ENCODE measurements at regions not wholly inside any gene's neighbourhood (a gene's known extent, or its start where the extent isn't known, plus 50 kb on each side); places are given as distances from the start of the nearest gene placed in this dataset.

DNA sequence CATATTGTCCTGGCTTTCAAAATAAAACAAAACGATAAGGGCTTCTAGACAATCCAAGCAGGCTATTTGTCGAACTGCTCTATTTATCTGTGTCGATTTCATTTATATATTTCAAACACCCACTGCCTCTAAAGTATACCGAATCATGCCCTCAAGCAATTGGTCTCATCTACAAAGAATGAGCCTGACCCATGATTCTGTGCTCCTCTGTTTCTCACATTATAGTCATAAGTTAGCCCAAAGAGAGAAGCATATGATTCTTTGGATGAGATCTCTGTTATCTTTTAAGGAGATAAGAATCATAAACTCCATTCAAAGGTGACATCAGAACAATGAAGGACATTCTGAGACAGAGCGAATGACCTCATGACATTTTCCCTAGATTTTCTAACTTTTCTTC is 191.1 kb downstream of the MAP2K6 start:
- DNase-seq = no peak

DNA sequence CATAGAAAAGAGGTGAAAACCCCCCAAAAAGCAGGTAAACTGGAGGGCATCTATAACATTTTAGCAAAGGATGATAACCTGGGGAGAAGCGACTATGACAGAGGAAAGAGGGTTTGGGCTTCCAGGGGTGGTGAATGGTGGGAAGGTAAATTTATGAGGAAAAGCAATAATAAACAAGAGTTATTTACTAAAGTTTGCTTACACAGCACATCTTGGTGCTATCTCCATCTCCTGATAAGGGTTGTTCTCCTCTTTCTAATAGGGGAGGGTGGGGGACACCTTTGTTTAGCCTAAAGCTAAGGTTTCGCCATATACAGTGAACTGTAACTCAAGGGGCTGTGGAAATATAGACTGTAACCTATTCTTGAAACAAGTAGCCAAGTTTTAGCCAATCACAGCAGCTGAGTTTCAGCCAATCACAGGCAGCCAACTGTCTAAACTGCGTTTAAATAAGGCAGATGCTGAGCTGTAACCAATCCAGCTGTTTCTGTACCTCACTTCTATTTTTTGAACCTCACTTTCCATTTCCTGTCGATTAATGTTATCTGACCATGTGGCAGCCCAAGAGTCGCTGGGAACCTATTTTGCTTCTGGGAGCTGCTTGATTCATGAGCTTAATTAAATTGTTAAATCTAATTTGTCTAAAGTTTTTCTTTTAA is 191.8 kb downstream of the MAP2K6 start:
- DNase-seq = no peak

DNA sequence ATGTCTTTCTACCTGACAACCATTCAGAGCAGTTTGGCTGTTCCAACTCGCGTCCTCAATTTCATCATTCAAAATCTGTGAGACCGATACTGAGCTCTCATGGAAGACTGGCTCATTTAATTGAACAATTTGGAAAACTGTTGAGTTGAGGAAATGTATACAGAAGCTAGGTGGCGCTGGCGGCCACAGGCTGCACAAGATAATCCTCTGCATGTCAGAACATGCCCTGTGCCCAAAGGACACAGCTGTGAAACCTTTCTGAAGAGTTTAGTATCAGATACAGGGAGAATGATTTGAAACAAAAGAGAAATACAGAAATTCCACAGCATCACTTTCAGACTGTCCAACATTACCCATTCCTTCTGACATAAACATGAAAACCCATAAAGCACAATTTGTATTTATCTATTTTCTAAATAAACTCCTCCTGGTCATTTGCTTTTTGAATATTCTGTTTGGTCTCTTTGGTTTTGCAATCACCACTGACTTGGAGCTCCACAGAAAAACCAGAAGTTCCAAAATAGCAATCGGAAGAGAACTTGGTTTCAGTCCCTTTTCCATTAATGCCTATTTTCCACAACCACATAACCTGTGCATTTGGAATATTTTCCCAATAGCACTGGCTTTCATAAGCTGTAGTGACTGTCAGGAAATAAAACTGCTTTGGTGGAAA is 192.8 kb downstream of the MAP2K6 start:
- DNase-seq = peak; percentile 33

DNA sequence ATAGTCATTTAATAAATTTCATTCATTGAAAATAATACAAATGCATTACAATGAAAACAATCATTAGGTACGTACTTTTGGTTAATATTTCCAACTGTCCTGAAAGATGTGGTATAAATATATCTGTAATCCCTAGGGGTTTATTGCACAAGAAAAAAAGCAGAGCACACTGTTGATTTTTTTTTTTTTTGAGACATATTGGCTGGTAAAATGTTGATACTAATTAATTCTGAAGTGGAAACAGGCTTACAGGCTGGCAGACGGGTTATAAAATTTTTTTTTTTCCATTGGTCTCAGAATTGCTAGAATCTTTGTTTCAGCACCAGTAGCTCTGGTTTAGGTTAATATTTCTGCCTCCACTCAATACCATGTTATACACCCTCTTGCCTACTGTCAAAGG is 193.6 kb downstream of the MAP2K6 start:
- DNase-seq = no peak

DNA sequence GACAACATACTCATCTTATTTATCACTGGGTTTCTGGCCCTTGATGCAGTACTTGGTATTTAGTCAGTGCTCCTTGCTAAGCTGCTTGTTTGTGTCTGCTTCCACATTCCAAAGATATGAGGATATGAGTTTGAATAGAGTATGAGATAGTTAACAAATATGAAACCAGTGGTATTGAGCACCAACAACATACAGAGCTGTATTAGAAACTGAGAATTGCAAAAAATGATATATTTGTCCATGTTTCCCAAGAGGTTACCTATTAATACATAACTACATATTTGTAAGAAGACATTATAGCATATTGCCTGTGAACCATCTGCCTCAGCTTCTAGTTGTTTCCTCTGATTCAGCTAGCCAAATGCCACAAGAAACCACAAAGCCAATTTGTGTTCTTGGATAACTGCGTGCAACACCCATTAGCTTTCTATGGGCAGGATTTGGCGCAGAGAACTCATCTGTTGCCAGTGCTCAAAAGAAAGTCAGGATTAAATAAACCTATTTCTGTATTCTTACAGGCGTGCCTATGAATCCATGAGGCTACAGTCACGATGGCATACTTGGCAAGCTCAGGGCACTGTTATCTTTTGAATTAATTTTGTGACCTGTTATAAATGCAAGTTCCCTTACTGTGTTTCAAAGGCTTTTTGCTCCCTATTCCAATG is 194.4 kb downstream of the MAP2K6 start:
- peak; percentile 84 for DNase-seq

DNA sequence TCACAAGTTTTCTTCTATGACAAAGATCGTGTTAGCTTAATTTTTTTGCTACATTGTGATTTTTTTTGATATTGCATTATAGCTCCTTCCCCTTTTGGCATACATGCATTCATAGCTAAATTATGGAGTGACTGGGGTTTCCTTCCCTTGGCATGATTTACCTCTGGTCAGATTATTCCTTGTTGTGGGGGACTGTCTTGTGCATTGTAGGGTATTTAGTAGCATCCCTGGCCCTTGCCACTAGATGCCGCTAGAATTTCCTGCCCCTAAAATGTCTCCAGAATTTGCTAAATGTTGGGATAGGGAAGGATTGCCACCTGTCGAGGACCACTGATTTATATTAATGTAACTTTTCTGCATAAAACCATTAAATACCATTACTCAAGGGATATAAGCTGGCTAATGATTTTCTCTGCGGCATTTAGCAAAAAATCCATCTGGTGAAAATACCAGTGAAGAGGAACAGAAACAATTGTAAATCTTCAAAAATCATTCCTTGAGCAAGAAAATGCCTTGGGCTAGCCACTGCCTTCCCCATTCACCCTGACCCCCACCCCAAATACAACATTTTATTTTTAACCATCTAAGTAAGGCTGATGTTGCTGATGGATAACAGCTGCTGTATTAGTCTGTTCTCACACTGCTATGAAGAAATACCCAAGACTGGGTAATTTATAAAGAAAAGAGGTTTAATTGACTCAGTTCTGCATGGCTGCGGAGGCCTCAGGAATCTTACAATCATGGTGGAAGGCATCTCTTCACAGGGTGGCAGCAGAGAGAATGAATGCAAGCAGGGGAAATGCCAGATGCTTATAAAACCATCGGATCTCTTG is 195.2 kb downstream of the MAP2K6 start:
- no peak for DNase-seq

DNA sequence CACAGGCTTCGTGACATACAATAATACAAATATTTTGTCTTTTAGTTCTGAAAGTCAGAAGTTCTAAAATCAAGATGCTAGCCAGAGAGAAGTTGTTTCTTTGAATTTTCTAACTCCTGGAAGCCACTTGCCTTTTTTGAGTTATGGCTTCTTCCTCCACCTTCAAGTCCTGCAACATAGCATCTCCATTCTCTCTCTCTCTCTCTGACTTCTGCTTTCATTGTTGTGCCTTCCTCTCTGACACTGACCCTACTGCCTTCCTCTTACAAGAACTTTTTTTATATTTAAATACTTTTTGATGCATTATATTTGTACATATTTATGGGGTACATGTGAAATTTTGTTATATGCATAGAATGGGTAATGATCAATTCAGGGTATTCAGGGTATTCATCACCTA is 205.9 kb downstream of the MAP2K6 start:
- DNase-seq = no peak

DNA sequence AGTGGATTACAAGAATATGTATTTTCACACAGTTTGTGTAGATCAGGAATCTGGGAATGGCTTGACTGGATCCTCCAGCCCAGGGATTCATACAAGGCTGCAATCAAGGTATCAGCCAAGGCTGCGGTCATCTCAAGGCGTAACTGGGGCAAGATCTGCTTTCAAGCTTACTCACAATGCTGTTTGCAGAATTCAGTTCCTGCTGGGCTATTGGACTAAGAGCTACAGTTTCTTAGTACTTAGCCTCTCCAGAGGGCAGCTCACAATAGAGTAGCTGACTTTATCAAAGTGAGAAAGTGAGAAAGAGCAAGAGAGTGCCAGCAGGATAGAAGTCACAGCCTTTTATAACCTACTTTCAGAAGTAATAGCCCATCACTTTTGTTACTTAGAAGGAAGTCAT is 211.0 kb downstream of the MAP2K6 start:
- DNase-seq = no peak

DNA sequence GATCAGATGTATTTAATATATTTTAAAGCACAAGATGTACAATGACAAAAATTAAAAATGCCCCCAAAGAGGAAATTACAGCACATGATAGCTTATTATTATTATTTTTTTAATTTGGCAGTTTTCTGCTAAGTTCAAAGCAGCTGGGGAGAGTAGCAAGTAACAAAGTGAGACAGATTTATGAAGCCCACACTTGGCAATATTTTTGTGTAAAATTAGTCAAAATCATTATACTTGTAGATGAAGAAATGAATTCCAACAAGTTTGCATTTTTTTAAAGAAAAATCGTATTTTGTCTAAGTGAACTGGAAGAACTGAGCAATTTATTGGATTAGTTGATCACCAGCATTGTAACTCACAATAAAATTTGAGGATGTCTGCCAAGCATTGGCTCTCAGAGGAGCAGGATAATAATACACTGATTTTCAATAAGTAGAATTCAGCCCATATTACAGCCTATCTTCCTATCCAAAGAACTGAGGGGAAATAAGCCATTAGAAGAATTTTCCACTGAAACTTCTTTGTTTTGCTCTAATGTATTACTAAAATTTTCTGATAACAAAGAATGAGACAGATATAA is 215.6 kb downstream of the MAP2K6 start:
- no peak for DNase-seq

DNA sequence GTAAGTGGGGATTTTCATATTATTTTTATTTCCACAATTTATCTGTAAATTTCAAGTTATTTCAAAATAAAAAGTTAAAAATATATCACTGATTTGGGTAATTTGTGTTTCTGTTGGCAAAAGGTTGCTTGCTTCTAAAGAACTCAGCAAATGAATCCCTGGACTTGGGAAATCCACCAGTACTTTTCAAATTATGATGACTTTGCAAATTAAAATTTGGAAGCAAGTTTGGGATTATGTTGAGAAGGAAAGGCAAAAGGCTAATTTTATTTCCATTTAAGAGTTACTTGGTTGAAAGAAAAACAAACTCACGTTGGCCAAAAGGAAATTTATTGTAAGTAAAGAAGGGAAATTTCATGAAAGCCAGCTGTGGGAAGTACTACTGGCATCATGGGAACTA is 220.3 kb downstream of the MAP2K6 start:
- no peak for DNase-seq

DNA sequence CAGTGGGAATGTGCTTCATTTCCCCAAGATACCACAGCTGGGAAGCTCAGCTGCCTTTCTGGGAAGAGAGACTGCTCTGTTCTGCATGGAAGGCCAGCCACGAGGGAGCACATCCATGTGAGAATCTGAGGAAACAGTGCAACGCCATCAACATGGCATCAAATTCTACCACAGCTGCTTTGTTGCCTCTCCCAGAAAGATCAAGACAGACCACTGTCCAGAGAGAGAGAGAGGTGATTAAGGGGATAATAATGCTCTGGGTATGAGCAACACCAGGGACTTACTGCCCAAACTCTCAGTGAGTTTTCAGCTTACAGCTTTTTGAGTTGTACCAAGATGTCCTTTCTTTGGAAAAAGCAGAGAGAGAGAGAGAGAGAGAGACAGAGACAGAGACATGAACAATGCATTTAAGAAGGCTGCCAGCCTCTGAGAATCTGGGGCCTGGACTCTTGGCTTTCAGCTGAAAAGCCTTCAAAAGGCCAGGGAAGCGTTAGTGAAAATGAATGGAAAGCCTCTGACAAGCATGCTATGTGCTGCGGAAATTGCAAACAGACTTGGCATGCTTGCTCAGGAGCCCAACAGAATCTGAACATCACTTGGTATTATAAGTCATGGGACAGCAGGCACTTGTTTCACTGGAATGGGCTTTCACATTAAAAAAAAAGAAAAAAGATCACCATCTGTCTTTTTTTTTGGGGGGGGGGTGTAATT is 223.1 kb downstream of the MAP2K6 start:
- DNase-seq = peak; percentile 9

DNA sequence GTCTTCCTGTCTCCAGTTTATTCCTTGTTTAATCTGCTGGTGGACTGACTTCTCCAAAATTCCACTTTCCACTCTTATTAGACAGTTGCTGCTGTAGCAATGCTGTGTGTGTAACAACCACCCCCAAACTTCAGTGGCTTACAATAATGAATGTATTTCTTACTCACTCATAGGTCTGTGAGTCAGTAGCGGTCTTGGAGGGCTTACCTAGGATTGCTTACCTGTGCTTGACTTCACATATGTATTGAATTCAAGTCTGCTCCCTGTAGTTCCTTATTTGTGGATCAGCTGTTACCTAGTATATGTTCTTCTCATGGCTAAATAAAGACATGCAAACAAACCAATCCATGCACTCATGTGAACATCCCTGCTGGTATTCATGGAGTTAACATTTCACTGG is 224.6 kb downstream of the MAP2K6 start:
- no peak for DNase-seq

DNA sequence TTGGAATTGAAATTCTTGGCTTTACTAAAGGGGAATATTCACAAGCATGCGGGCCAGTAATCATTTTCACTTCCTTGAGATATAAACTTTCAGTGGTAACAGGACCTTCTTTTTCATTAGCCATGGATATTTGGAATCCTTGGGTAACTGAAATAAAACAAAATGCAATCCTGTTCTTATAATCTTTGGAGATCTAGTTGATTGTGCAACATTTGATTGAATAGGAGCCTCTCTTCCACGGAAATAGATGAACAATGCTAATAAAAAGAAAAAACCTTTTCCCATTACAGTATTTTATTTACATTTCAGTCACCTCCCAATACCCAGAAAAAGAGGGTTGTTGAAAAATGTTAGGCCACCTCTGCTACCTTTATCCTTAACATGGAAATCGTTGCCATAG is 225.6 kb downstream of the MAP2K6 start:
- DNase-seq = no peak

DNA sequence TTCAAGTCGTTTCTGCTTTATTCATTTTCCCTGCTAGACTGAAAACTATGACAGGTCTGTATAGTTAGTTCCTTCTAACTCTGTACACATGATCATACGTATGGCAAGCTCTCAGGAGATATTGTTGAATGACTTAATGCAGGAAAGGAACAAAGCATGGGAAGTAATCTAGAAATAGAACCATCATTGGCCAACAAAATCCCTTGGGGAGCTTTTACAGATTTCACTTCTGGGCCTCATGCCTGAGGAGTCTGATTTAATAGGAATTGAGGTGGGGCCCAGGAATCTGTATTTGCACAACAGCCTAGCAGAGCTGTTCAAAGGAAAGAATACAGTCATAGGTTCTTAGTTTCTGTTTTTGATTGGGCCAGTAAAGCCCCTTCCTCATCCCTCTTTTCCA is 229.2 kb downstream of the MAP2K6 start:
- DNase-seq = no peak

DNA sequence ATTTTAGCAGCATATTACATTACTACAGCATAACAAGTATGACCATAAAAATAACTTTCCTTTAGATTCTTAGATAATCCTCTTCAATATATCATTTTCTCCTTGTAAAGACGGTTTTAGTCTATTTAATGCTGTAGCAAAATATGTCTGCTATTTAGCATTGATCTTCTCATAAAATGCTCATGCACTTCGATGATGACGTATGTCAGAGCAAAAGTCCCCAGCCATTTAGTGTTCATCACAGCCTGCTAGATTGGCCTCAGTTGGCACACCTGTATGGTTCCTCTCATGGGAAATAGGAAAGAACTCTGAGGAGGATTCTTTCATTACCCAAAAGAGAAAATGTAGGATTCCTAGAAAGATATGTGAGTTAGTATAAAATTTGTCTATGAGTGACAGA is 232.2 kb downstream of the MAP2K6 start:
- DNase-seq = no peak

DNA sequence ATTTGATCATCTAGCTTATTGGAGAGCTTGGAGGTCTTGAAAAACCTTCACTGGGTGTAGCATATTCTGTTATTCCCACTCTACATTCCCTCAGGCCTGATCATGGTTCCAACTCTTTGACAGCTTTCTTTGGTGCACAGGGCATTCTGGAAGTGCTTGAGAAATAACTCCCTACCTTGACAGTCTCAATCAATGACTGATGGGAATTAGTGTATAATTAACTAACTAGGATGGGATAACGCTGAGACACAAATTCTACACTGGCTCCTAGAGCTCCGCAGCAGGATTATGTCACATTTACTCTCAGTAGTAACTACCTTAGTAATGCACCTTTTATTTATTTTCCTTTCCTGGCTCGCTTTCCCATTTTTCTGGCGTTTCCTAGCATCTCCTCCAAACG is 236.4 kb downstream of the MAP2K6 start:
- DNase-seq = no peak

DNA sequence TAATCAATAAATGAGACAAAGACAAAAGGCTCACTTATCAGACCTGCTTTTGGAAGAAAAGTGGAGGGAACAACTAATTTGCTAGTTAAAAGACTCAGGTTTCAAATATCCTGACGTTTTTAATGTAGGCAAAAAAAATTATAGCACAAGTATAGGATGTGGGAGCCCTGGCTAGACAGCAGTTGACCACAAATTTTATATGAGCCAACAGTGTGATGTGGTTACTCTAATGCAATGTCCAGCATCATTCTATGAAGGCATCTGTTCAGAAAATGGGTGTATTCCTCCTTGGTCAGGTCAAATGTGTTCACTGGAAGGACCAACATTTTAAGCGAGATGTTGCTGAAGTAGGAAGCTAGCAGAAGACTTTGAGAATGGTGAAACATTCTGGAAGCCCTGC is 237.4 kb downstream of the MAP2K6 start:
- DNase-seq = no peak

DNA sequence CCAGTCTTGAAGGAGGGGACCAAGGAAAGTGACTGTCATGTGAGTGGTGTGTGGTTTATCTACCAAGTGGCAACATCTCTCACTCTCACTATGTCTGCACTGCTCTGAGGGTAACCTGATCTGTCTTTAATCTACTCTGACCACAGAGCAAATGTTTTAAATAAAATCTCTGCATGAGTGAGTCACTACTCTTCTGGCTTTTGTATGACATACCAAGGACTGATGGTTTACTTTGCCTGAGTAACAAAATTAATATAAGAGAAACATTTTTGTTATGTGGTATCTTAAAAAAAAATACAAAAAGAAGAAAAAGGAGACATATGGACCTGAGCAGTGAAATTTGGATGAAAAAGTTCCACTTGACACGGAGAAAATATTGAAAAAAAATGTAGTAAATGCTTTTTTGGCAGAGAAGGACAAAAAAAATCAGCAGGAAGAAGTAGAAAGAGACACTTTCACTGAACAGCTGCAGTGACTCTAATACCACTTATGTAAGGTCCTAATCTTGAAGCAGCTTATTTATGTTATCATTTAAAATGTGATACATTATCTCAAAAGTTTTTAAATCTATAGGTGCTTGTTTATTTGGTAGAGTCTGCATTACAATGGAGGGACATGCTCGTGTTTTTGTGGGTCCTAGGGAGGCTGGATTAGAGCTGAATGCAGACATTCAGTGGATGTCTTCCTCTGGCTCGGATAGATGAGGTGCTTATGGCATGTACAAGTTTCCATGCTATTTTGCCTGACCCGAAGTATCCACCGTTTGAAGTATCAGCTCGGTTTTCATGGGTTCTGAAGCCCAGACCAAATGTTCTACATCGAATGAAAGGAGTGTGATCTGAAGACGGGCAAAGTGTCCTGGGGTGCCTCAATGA is 240.7 kb downstream of the MAP2K6 start:
- DNase-seq = peak; percentile 55

DNA sequence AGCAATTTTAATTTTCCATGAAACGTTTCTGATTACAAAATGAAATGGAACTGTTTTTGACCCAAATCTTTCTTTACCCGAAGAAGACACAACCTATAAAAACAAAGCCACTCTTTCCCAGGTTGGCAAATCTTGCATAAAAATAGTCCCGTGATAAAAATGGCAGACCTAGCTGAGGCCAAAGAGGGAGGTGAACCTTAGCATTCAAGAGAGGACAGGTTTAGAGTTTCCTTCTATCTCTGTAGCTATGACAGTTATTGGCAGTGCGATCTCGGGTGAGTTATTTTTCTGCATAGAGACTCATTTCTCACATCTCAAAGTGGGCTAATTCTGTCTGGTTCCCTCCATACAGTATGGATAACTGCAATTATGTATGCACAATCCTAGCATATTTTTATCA is 241.4 kb downstream of the MAP2K6 start:
- no peak for DNase-seq

DNA sequence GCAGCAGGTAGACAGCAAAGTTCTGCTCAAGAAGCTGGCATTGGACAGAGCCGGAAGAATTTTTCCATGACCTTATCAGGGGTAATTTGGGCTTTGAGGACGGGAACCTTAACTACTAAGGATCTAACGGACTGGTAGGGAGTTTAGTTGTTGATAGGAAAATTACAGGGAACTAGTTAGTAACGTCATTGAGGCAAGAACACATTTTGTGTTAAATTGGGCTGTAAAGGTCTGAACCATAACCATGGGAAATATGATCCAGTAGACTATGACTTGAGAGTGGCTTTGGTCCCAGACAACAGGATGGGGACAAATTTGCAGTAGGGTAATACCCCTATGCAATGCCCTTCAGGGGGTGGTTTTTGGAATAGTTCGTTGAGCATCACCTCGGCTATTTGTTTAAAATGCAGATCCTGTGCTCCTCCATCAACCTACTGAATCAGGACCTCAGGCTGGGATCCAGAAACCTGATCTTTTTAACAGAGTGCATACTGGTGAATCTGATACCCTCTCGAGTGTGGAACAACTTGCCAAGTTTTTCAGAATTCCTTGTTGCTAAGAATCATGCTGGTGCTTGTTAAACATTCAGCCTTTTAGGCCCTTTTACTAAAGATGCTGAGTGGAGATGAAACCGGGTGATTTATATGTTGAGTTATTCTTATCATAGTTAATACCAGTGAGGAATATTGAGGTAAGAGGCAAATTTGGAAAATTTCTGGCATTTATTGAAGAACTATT is 255.1 kb downstream of the MAP2K6 start:
- no peak for DNase-seq

DNA sequence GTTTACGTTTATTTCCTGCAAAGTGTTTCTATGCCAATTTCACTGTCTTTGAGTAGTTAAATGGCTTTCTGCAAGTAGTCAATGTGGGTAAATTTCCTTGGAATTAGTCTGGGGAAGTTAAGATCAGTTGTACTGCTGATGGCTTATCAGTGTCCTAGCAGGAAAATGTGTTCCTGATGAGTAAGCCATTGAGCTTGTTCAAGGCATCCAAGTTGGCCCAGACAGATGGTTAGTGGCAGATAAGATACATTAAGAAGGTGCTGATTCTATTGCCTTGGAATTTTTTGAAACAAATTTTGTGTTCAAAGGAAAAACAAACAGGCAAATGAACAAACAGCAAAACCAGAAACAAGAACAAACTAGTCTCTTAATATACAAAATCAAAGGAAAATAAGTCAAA is 258.4 kb downstream of the MAP2K6 start:
- DNase-seq = no peak
